MM.1S (cell line): ENCODE measurements at regions not wholly inside any gene's neighbourhood (a gene's known extent, or its start where the extent isn't known, plus 50 kb on each side); places are given as distances from the start of the nearest gene placed in this dataset.

Source experiments
- DNase-seq: peaks from one replicate; pipeline ENCODE4 v3.0.0-alpha.2; 2015
- H2AFZ ChIP-seq: fragments of 300-600 bp; sonication (generic); 2 replicates; pipeline ENCODE4 v1.6.0; 2016; ENCODE audit warnings: antibody characterized with exemption, low read length
- H3F3A ChIP-seq: fragments of 300-600 bp; sonication (generic); 2 replicates; pipeline ENCODE4 v1.6.1; 2016; ENCODE audit warnings: mild to moderate bottlenecking, antibody characterized with exemption, low read length, moderate library complexity, mixed read lengths; ENCODE audit not compliant: insufficient read depth
- H3K27ac ChIP-seq: fragments of 300-600 bp; sonication (generic); 2 replicates; pipeline ENCODE4 v1.5.1; 2016; ENCODE audit warnings: mild to moderate bottlenecking, low read length
- H3K27me3 ChIP-seq: fragments of 300-600 bp; sonication (generic); replicated peaks from 2 replicates; pipeline ENCODE4 v1.6.0; 2016; ENCODE audit warnings: low read length; ENCODE audit not compliant: insufficient read depth
- H3K36me3 ChIP-seq: fragments of 300-600 bp; sonication (generic); replicated peaks from 2 replicates; pipeline ENCODE4 v1.6.1; 2016; ENCODE audit warnings: mild to moderate bottlenecking, low read length, mixed read lengths; ENCODE audit not compliant: insufficient read depth
- H3K4me1 ChIP-seq: fragments of 300-600 bp; sonication (generic); 2 replicates; pipeline ENCODE4 v1.6.1; 2016; ENCODE audit warnings: low read length, mixed read lengths
- H3K4me2 ChIP-seq: fragments of 300-600 bp; sonication (generic); 2 replicates; pipeline ENCODE4 v1.6.0; 2016; ENCODE audit warnings: low read depth, low read length
- H3K4me3 ChIP-seq: fragments of 300-600 bp; sonication (generic); 2 replicates; pipeline ENCODE4 v1.5.1; 2016; ENCODE audit warnings: low read length, mixed read lengths
- H3K79me2 ChIP-seq: fragments of 300-600 bp; sonication (generic); 2 replicates; pipeline ENCODE4 v1.6.1; 2016; ENCODE audit warnings: mixed run types, low read length, mixed read lengths
- H3K9ac ChIP-seq: fragments of 300-600 bp; sonication (generic); 2 replicates; pipeline ENCODE4 v1.6.1; 2016; ENCODE audit warnings: low read length, mixed read lengths
- H3K9me2 ChIP-seq: fragments of 300-600 bp; sonication (generic); replicated peaks from 2 replicates; pipeline ENCODE4 v1.6.1; 2016; ENCODE audit warnings: mild to moderate bottlenecking, low read length, mixed read lengths; ENCODE audit not compliant: insufficient read depth
- H3K9me3 ChIP-seq: fragments of 300-600 bp; sonication (generic); replicated peaks from 2 replicates; pipeline ENCODE4 v1.6.1; 2016; ENCODE audit warnings: mild to moderate bottlenecking, low read length, mixed read lengths; ENCODE audit not compliant: insufficient read depth
- H4K20me1 ChIP-seq: fragments of 300-600 bp; sonication (generic); 2 replicates; pipeline ENCODE4 v1.6.1; 2016; ENCODE audit warnings: mild to moderate bottlenecking, low read length, moderate library complexity, mixed read lengths; ENCODE audit not compliant: insufficient read depth
- CTCF ChIP-seq: fragments of 300-600 bp; sonication (generic); IDR thresholded peaks from 2 replicates; pipeline ENCODE4 v1.5.1; 2016; ENCODE audit warnings: antibody characterized with exemption, low read length, mixed read lengths
- EZH2 ChIP-seq: fragments of 300-600 bp; sonication (generic); optimal IDR thresholded peaks from 2 replicates; pipeline ENCODE3; 2017; ENCODE audit warnings: low read depth, mild to moderate bottlenecking, antibody characterized with exemption, low read length, mixed read lengths
- EZH2phosphoT487 ChIP-seq: fragments of 300-600 bp; sonication (generic); IDR thresholded peaks from 2 replicates; pipeline ENCODE4 v1.6.1; 2018; ENCODE audit warnings: antibody characterized with exemption, low read length

GRCh38 chr2:144091622-144092021 lies 428.3 kb downstream of the ZEB2 start:
- H3K9me2 ChIP-seq = no peaks in the 10 kb centered on the region
- H3K4me3 ChIP-seq = no peak overlapping the region
- no peaks in the 10 kb centered on the region for H3F3A ChIP-seq
- DNase-seq = no peak
- no peak overlapping the region for H2AFZ ChIP-seq
- H3K27me3 ChIP-seq = no peaks in the 10 kb centered on the region
- H3K27ac ChIP-seq = no peak overlapping the region
- TF ChIP-seq EZH2 = no peak
- TF ChIP-seq CTCF = no peak
- TF ChIP-seq EZH2phosphoT487 = no peak
- H3K4me2 ChIP-seq = no peak overlapping the region
- H3K79me2 ChIP-seq = no peaks in the 10 kb centered on the region
- no peaks in the 10 kb centered on the region for H3K36me3 ChIP-seq
- H4K20me1 ChIP-seq = no peaks in the 10 kb centered on the region
- no peak overlapping the region for H3K9ac ChIP-seq
- H3K9me3 ChIP-seq = no peaks in the 10 kb centered on the region
- H3K4me1 ChIP-seq = no peaks in the 10 kb centered on the region

GRCh38 chr2:144088863-144089262 lies 431.1 kb downstream of the ZEB2 start:
- TF ChIP-seq EZH2phosphoT487 (no peak), CTCF (no peak), EZH2 (no peak)
- H3K4me2 ChIP-seq = no peak overlapping the region
- H3K9ac ChIP-seq = no peak overlapping the region

DNA sequence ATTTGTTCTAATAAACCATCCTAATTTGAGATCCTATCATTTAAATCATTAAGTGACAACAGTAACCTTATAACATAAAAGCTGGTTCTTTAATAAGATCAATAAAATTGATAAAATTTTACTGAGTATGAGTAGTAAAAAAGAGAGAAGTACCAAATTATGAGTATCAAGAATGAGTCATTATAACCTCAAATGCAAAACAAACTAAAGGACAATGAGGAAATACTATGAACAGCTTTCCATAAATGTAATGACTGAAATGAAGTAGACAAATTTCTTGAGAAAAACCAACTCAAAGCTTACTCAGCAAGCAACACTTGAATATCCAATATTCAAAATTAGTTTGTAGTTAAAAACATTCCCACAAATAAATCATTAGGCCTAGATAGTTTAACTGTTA lies 433.0 kb downstream of the ZEB2 start:
- Histone ChIP-seq H3K27me3 (no peaks in the 10 kb centered on the region), H2AFZ (no peak overlapping the region), H3K4me1 (no peaks in the 10 kb centered on the region), H4K20me1 (no peaks in the 10 kb centered on the region), H3K4me3 (no peak overlapping the region), H3K9ac (no peak overlapping the region), H3K9me2 (no peaks in the 10 kb centered on the region), H3K36me3 (no peaks in the 10 kb centered on the region), H3K79me2 (no peaks in the 10 kb centered on the region), H3K27ac (no peak overlapping the region), H3K4me2 (no peak overlapping the region), H3F3A (no peaks in the 10 kb centered on the region), H3K9me3 (no peaks in the 10 kb centered on the region)
- no peak for DNase-seq
- TF ChIP-seq EZH2 (no peak), CTCF (no peak), EZH2phosphoT487 (no peak)

More at GRCh38 chr2:144088863-144089262, 431.1 kb downstream of the ZEB2 start:
- H3K9me3 ChIP-seq = no peaks in the 10 kb centered on the region
- H3F3A ChIP-seq = no peaks in the 10 kb centered on the region
- H3K79me2 ChIP-seq = no peaks in the 10 kb centered on the region
- no peaks in the 10 kb centered on the region for H3K9me2 ChIP-seq
- H3K27ac ChIP-seq = no peak overlapping the region
- DNase-seq = no peak
- no peaks in the 10 kb centered on the region for H3K4me1 ChIP-seq
- H3K4me3 ChIP-seq = no peak overlapping the region
- H3K27me3 ChIP-seq = no peaks in the 10 kb centered on the region
- H2AFZ ChIP-seq = no peak overlapping the region
- no peaks in the 10 kb centered on the region for H3K36me3 ChIP-seq
- H4K20me1 ChIP-seq = no peaks in the 10 kb centered on the region

GRCh38 chr2:144085016-144085415 lies 434.9 kb downstream of the ZEB2 start:
- Histone ChIP-seq H3K4me2 (no peak overlapping the region), H3K9me2 (no peaks in the 10 kb centered on the region), H2AFZ (no peak overlapping the region), H3K27me3 (no peaks in the 10 kb centered on the region), H3K36me3 (no peaks in the 10 kb centered on the region), H3K4me1 (no peaks in the 10 kb centered on the region), H3K4me3 (no peak overlapping the region), H4K20me1 (no peaks in the 10 kb centered on the region), H3K9ac (no peak overlapping the region), H3K27ac (no peak overlapping the region), H3F3A (no peaks in the 10 kb centered on the region), H3K79me2 (no peaks in the 10 kb centered on the region), H3K9me3 (no peaks in the 10 kb centered on the region)
- TF ChIP-seq EZH2 = no peak
- no peak for TF ChIP-seq CTCF
- TF ChIP-seq EZH2phosphoT487 = no peak
- DNase-seq = no peak
